ENCODE measurements at regions not wholly inside any gene's neighbourhood (a gene's known extent, or its start where the extent isn't known, plus 50 kb on each side); places are given as distances from the start of the nearest gene placed in this dataset.

GRCh38 chr9:96085491-96086143, 210.1 kb downstream of the ERCC6L2 start:
- Histone ChIP-seq H3K27ac (ENCODE audit: low read depth, low read length, poor library complexity, severe bottlenecking) (no peak overlapping the region), H4K20me1 (ENCODE audit: insufficient read depth, low read length) (no peaks in the 10 kb centered on the region), H3K9me2 (ENCODE audit: insufficient read depth, low read length) (no peaks in the 10 kb centered on the region), H3K36me3 (ENCODE audit: insufficient read depth, low read length) (no peaks in the 10 kb centered on the region), H3K4me3 (ENCODE audit: low read depth, low read length, poor library complexity, severe bottlenecking) (no peak overlapping the region), H3K79me2 (ENCODE audit: insufficient read depth, low read depth, low read length) (no peaks in the 10 kb centered on the region), H3K9me3 (ENCODE audit: low read length) (no peaks in the 10 kb centered on the region), H3K4me1 (ENCODE audit: insufficient read depth, low read length, poor library complexity, severe bottlenecking) (no peaks in the 10 kb centered on the region), H2AFZ (ENCODE audit: low read length) (no peak overlapping the region), H3K4me2 (ENCODE audit: low read length) (no peak overlapping the region)
- POLR2A ChIA-PET: interaction anchor here (0.7 kb wide), 1 partner anchor 159 kb away, joined by 3 read pairs; no protein-coding TSS in a partner anchor
- TF ChIP-seq EZH2phosphoT487 (IDR thresholded peaks at IDR 0.05; ENCODE audit: borderline replicate concordance, low read depth, low read length): no peak
- no peak for TF ChIP-seq CTCF (conservative IDR thresholded peaks at IDR 0.05; ENCODE audit: low read length)
- no peak for DNase-seq (ENCODE audit: low spot score)
- no TSS peak for BruUV-seq (replicated peaks)
- CTCF ChIA-PET (ENCODE audit: unreplicated experiment): interaction anchor here (0.5 to 0.6 kb wide), 2 partner anchors 313 to 334 kb away, joined by 3 to 5 read pairs; no protein-coding TSS in a partner anchor
- intact Hi-C loops (cut with micrococcal nuclease; ENCODE audit: unreplicated experiment): no loop called here

- Histone ChIP-seq H2AFZ (ENCODE audit: low read length) (no peak overlapping the region), H3K9me2 (ENCODE audit: insufficient read depth, low read length) (no peaks in the 10 kb centered on the region), H3K4me2 (ENCODE audit: low read length) (no peak overlapping the region), H3K36me3 (ENCODE audit: insufficient read depth, low read length) (no peaks in the 10 kb centered on the region), H3K9me3 (ENCODE audit: low read length) (no peaks in the 10 kb centered on the region), H3K4me3 (ENCODE audit: low read depth, low read length, poor library complexity, severe bottlenecking) (no peak overlapping the region), H3K27ac (ENCODE audit: low read depth, low read length, poor library complexity, severe bottlenecking) (no peak overlapping the region), H3K4me1 (ENCODE audit: insufficient read depth, low read length, poor library complexity, severe bottlenecking) (no peaks in the 10 kb centered on the region), H4K20me1 (ENCODE audit: insufficient read depth, low read length) (no peaks in the 10 kb centered on the region), H3K79me2 (ENCODE audit: insufficient read depth, low read depth, low read length) (no peaks in the 10 kb centered on the region)
- no TSS peak for BruUV-seq (replicated peaks)
- ChIA-PET CTCF (ENCODE audit: unreplicated experiment) (no interaction called here), POLR2A (no interaction called here)
- TF ChIP-seq CTCF (conservative IDR thresholded peaks at IDR 0.05; ENCODE audit: low read length): no peak
- no peak for TF ChIP-seq EZH2phosphoT487 (IDR thresholded peaks at IDR 0.05; ENCODE audit: borderline replicate concordance, low read depth, low read length)
- intact Hi-C loops (cut with micrococcal nuclease; ENCODE audit: unreplicated experiment): no loop called here
- DNase-seq (ENCODE audit: low spot score): no peak
These were observed 208.8 kb downstream of the ERCC6L2 start for GRCh38 chr9:96084331-96084734.

- BruUV-seq (replicated peaks): no TSS peak
- Histone ChIP-seq H3K79me2 (ENCODE audit: insufficient read depth, low read depth, low read length) (no peaks in the 10 kb centered on the region), H3K4me2 (ENCODE audit: low read length) (no peak overlapping the region), H2AFZ (ENCODE audit: low read length) (no peak overlapping the region), H3K4me1 (ENCODE audit: insufficient read depth, low read length, poor library complexity, severe bottlenecking) (no peaks in the 10 kb centered on the region), H3K9me2 (ENCODE audit: insufficient read depth, low read length) (no peaks in the 10 kb centered on the region), H3K36me3 (ENCODE audit: insufficient read depth, low read length) (no peaks in the 10 kb centered on the region), H3K4me3 (ENCODE audit: low read depth, low read length, poor library complexity, severe bottlenecking) (no peak overlapping the region), H3K27ac (ENCODE audit: low read depth, low read length, poor library complexity, severe bottlenecking) (no peak overlapping the region), H3K9me3 (ENCODE audit: low read length) (no peaks in the 10 kb centered on the region), H4K20me1 (ENCODE audit: insufficient read depth, low read length) (no peaks in the 10 kb centered on the region)
- no peak for TF ChIP-seq CTCF (conservative IDR thresholded peaks at IDR 0.05; ENCODE audit: low read length)
- no peak for TF ChIP-seq EZH2phosphoT487 (IDR thresholded peaks at IDR 0.05; ENCODE audit: borderline replicate concordance, low read depth, low read length)
- POLR2A ChIA-PET: no interaction called here
- intact Hi-C loops (cut with micrococcal nuclease; ENCODE audit: unreplicated experiment): no loop called here
- CTCF ChIA-PET (ENCODE audit: unreplicated experiment): no interaction called here
- DNase-seq (ENCODE audit: low spot score): no peak
These were observed 207.2 kb downstream of the ERCC6L2 start for GRCh38 chr9:96082516-96083232.
